ENCODE measurements at regions not wholly inside any gene's neighbourhood (a gene's known extent, or its start where the extent isn't known, plus 50 kb on each side); places are given as distances from the start of the nearest gene placed in this dataset.

DNA sequence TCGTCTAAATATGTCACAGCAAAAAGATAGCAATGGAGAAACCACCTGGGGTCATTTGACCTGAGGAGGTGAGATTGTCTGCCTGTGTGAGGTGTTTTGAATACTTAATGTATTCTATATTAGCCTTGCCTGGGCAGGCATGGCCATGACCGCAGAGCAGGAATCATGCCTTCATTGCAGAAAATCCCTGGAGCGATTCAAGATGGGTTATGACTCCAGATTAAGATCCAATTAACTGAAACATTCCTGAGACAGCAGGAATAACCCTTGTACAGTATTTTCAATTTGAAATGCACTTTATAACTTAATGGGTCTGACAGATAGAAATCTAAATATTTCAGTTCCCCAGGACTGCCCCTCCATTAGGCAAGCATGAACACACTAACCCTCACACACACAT is 227.3 kb upstream of the RAB6C start:
- no peak overlapping the region for H3K4me3 Mint-ChIP-seq (ENCODE audit: unreplicated experiment)
- DNase-seq, result no peak
- TF ChIP-seq, protein P1, sequence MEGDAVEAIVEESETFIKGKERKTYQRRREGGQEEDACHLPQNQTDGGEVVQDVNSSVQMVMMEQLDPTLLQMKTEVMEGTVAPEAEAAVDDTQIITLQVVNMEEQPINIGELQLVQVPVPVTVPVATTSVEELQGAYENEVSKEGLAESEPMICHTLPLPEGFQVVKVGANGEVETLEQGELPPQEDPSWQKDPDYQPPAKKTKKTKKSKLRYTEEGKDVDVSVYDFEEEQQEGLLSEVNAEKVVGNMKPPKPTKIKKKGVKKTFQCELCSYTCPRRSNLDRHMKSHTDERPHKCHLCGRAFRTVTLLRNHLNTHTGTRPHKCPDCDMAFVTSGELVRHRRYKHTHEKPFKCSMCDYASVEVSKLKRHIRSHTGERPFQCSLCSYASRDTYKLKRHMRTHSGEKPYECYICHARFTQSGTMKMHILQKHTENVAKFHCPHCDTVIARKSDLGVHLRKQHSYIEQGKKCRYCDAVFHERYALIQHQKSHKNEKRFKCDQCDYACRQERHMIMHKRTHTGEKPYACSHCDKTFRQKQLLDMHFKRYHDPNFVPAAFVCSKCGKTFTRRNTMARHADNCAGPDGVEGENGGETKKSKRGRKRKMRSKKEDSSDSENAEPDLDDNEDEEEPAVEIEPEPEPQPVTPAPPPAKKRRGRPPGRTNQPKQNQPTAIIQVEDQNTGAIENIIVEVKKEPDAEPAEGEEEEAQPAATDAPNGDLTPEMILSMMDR (IDR thresholded peaks at IDR 0.05; ENCODE audit: partially characterized antibody, unreplicated experiment), result no peak
- peaks cover 21% of the 10 kb centered on the region for H3K4me1 Mint-ChIP-seq (ENCODE audit: low read depth, unreplicated experiment)
- H3K36me3 Mint-ChIP-seq (ENCODE audit: unreplicated experiment), result peaks cover 24% of the 10 kb centered on the region
- H3K27me3 Mint-ChIP-seq (ENCODE audit: unreplicated experiment), result peaks cover 7% of the 10 kb centered on the region
- H3K27ac Mint-ChIP-seq (ENCODE audit: unreplicated experiment), result no peak overlapping the region
- peaks cover 9% of the 10 kb centered on the region for H3K9me3 Mint-ChIP-seq (ENCODE audit: unreplicated experiment)

DNA sequence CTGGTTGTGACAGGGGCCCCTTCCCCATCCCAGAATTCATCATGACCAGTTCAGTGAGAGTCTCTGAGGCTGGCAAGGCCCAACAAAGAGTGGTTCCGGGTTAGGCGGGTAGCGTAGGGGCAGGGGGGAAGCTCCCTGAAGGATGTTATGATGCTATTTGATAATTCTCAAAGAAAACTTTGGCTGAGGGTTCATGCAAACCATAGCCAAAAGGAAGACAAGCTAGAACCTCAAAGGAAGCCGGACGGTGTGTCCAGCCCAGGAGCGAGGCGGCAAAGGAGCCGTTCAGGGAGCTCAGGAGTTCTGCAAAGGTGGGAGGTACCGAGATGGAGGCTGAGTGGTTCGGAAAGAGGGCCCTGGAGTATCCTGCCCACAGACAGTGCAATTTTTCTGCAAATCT is 226.8 kb upstream of the RAB6C start:
- Mint-ChIP-seq H3K9me3 (ENCODE audit: unreplicated experiment) (peaks cover 9% of the 10 kb centered on the region), H3K27me3 (ENCODE audit: unreplicated experiment) (peaks cover 7% of the 10 kb centered on the region), H3K27ac (ENCODE audit: unreplicated experiment) (no peak overlapping the region), H3K36me3 (ENCODE audit: unreplicated experiment) (peaks cover 24% of the 10 kb centered on the region), H3K4me3 (ENCODE audit: unreplicated experiment) (no peak overlapping the region), H3K4me1 (ENCODE audit: low read depth, unreplicated experiment) (peaks cover 24% of the 10 kb centered on the region)
- DNase-seq, result peak; percentile 6
- TF ChIP-seq, protein P1 (IDR thresholded peaks at IDR 0.05; ENCODE audit: partially characterized antibody, unreplicated experiment), result no peak

DNA sequence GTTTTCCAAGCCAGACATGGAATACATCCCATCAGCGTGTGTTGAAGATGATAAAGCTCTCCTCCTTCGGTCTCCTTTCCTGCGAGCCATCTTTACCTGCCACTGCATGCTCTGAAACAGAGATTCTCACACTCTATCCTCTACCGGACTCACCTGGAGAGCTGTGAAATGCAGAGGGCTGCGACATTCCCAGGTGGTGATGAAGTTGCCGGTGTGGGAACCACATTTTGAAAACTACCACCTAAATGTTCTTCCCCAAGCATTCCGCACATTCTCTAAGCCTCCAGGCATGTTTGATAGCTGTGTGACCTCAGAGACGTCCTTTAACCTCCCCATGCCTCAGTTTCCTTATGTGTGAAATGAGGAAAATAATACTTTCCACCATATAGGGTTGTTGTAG is 226.2 kb upstream of the RAB6C start:
- H3K9me3 Mint-ChIP-seq (ENCODE audit: unreplicated experiment), result peaks cover 10% of the 10 kb centered on the region

DNA sequence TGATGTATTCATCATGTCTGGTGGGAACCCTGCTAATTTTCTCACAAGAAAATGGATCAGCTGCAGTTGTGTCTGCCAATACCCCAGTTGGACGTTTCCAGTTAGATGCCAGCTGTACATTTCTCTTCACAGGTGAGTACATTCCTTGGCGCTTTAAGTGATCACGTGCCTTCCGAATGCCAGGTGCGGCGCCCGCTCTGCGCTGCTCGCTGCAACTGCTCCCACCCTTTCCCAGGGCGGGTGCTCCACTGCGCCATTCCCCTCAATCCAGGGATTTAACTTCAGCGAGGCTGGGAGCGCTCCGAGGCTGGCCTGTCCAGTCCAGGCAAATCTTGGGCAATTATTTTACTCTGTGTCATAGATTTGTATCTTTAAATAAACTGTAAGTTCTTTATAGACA is 225.0 kb upstream of the RAB6C start:
- Mint-ChIP-seq H3K36me3 (ENCODE audit: unreplicated experiment) (peaks cover 20% of the 10 kb centered on the region), H3K27me3 (ENCODE audit: unreplicated experiment) (peaks cover 7% of the 10 kb centered on the region), H3K4me3 (ENCODE audit: unreplicated experiment) (no peak overlapping the region), H3K4me1 (ENCODE audit: low read depth, unreplicated experiment) (peaks cover 32% of the 10 kb centered on the region), H3K9me3 (ENCODE audit: unreplicated experiment) (peaks cover 10% of the 10 kb centered on the region), H3K27ac (ENCODE audit: unreplicated experiment) (no peak overlapping the region)
- TF ChIP-seq, protein P1 (IDR thresholded peaks at IDR 0.05; ENCODE audit: partially characterized antibody, unreplicated experiment), result no peak
- DNase-seq, result no peak

More for the DNA sequence above, 226.2 kb upstream of the RAB6C start:
- H3K4me3 Mint-ChIP-seq (ENCODE audit: unreplicated experiment), result no peak overlapping the region
- no peak overlapping the region for H3K27ac Mint-ChIP-seq (ENCODE audit: unreplicated experiment)
- H3K36me3 Mint-ChIP-seq (ENCODE audit: unreplicated experiment), result peaks cover 24% of the 10 kb centered on the region
- TF ChIP-seq, protein P1 (IDR thresholded peaks at IDR 0.05; ENCODE audit: partially characterized antibody, unreplicated experiment), result no peak
- peaks cover 30% of the 10 kb centered on the region for H3K4me1 Mint-ChIP-seq (ENCODE audit: low read depth, unreplicated experiment)
- H3K27me3 Mint-ChIP-seq (ENCODE audit: unreplicated experiment), result peaks cover 7% of the 10 kb centered on the region
- DNase-seq, result no peak

DNA sequence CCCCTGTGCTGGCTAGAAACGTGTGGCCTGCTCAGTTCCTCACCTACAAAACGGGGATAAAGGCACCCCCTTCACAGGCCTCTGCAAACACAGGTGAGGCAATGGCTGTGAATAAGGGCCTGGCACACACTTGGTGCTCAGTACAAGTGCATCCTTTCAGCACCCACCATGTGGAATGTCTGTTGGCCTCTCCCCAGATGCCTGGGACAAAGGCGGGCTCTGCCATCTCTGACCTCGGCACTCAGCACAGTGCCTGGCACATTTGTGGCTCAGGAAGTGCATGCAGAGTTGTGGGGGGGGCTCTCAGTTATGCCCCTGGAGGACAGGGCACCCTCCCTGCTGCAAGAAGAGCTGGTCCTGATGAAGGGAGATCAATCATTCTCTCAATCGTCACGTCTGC is 224.6 kb upstream of the RAB6C start:
- TF ChIP-seq, protein P1 (IDR thresholded peaks at IDR 0.05; ENCODE audit: partially characterized antibody, unreplicated experiment), result no peak
- no peak overlapping the region for H3K27ac Mint-ChIP-seq (ENCODE audit: unreplicated experiment)
- H3K36me3 Mint-ChIP-seq (ENCODE audit: unreplicated experiment), result peaks cover 16% of the 10 kb centered on the region
- H3K9me3 Mint-ChIP-seq (ENCODE audit: unreplicated experiment), result peaks cover 10% of the 10 kb centered on the region
- no peak overlapping the region for H3K4me3 Mint-ChIP-seq (ENCODE audit: unreplicated experiment)
- peaks cover 7% of the 10 kb centered on the region for H3K27me3 Mint-ChIP-seq (ENCODE audit: unreplicated experiment)
- no peak for DNase-seq
- H3K4me1 Mint-ChIP-seq (ENCODE audit: low read depth, unreplicated experiment), result peaks cover 32% of the 10 kb centered on the region

Measured in glutamatergic neuron (in vitro differentiated cells).